Mesothelial cell of epicardium (in vitro differentiated cells): ENCODE measurements at regions not wholly inside any gene's neighbourhood (a gene's known extent, or its start where the extent isn't known, plus 50 kb on each side); places are given as distances from the start of the nearest gene placed in this dataset.

Source experiments
- DNase-seq, 2 experiments: peaks; one replicate each; pipeline ENCODE4 v3.0.0; 2021; ENCODE audit warnings: low spot score in 2 of 2; ENCODE audit not compliant: unreplicated experiment in 2 of 2
- H3K27ac Mint-ChIP-seq: 2 replicates; pipeline ENCODE4 v1.8.0; 2021; ENCODE audit warnings: mixed read lengths
- H3K27me3 Mint-ChIP-seq: 2 replicates; pipeline ENCODE4 v1.8.0; 2021; ENCODE audit warnings: low read depth, mixed read lengths
- H3K36me3 Mint-ChIP-seq: 2 replicates; pipeline ENCODE4 v1.8.0; 2021; ENCODE audit warnings: mixed read lengths
- H3K4me1 Mint-ChIP-seq: 2 replicates; pipeline ENCODE4 v1.8.0; 2021; ENCODE audit warnings: mixed read lengths
- H3K4me3 Mint-ChIP-seq: 2 replicates; pipeline ENCODE4 v1.8.0; 2021; ENCODE audit warnings: mild to moderate bottlenecking, moderate library complexity, mixed read lengths
- H3K9me3 Mint-ChIP-seq: 2 replicates; pipeline ENCODE4 v1.8.0; 2021; ENCODE audit warnings: mixed read lengths
- CTCF ChIP-seq: fragments of 200-600 bp; sonication (generic); IDR thresholded peaks from one replicate; pipeline ENCODE4 v1.5.0; 2021; ENCODE audit warnings: antibody characterized with exemption; ENCODE audit not compliant: unreplicated experiment

- no peaks in the 10 kb centered on the region for H3K4me1 Mint-ChIP-seq
- no peaks in the 10 kb centered on the region for H3K36me3 Mint-ChIP-seq
- DNase-seq = no peak
- H3K27me3 Mint-ChIP-seq = peaks cover 19% of the 10 kb centered on the region
- no peak overlapping the region for H3K27ac Mint-ChIP-seq
- no peak for TF ChIP-seq CTCF
- peaks cover 4% of the 10 kb centered on the region for H3K9me3 Mint-ChIP-seq
- H3K4me3 Mint-ChIP-seq = no peak overlapping the region
Measured at GRCh38 chr5:3489239-3489843, 106.3 kb upstream of the IRX1 start.

GRCh38 chr5:3484836-3485235, 110.8 kb upstream of the IRX1 start:
- DNase-seq = no peak
- Mint-ChIP-seq H3K4me3 (no peak overlapping the region), H3K36me3 (no peaks in the 10 kb centered on the region), H3K27me3 (peaks cover 18% of the 10 kb centered on the region), H3K27ac (no peak overlapping the region), H3K4me1 (no peaks in the 10 kb centered on the region), H3K9me3 (no peaks in the 10 kb centered on the region)
- TF ChIP-seq CTCF = no peak

- peaks cover 3% of the 10 kb centered on the region for H3K27me3 Mint-ChIP-seq
- TF ChIP-seq CTCF = no peak
- H3K36me3 Mint-ChIP-seq = no peaks in the 10 kb centered on the region
- H3K4me1 Mint-ChIP-seq = no peaks in the 10 kb centered on the region
- H3K27ac Mint-ChIP-seq = no peak overlapping the region
- no peak for DNase-seq
- H3K4me3 Mint-ChIP-seq = no peak overlapping the region
- no peaks in the 10 kb centered on the region for H3K9me3 Mint-ChIP-seq
Measured at GRCh38 chr5:3481175-3481574, 114.5 kb upstream of the IRX1 start.

- H3K27me3 Mint-ChIP-seq = peaks cover 2% of the 10 kb centered on the region
- TF ChIP-seq CTCF = no peak
- DNase-seq = no peak
- peaks cover 5% of the 10 kb centered on the region for H3K9me3 Mint-ChIP-seq
- H3K4me1 Mint-ChIP-seq = no peaks in the 10 kb centered on the region
- H3K4me3 Mint-ChIP-seq = no peak overlapping the region
- H3K36me3 Mint-ChIP-seq = no peaks in the 10 kb centered on the region
- no peak overlapping the region for H3K27ac Mint-ChIP-seq
Measured at GRCh38 chr5:3475674-3476073, 120.0 kb upstream of the IRX1 start.

GRCh38 chr5:3466392-3466791, 129.2 kb upstream of the IRX1 start:
- DNase-seq = no peak
- Mint-ChIP-seq H3K9me3 (peaks cover 11% of the 10 kb centered on the region), H3K36me3 (no peaks in the 10 kb centered on the region), H3K4me3 (no peak overlapping the region), H3K4me1 (no peaks in the 10 kb centered on the region), H3K27me3 (peaks cover under 1% of the 10 kb centered on the region), H3K27ac (no peak overlapping the region)
- TF ChIP-seq CTCF = no peak

- peaks cover 8% of the 10 kb centered on the region for H3K4me1 Mint-ChIP-seq
- H3K27me3 Mint-ChIP-seq = peaks cover 3% of the 10 kb centered on the region
- no peak for DNase-seq
- H3K4me3 Mint-ChIP-seq = no peak overlapping the region
- H3K9me3 Mint-ChIP-seq = no peaks in the 10 kb centered on the region
- no peak for TF ChIP-seq CTCF
- no peaks in the 10 kb centered on the region for H3K36me3 Mint-ChIP-seq
- H3K27ac Mint-ChIP-seq = no peak overlapping the region
Measured at GRCh38 chr5:3460416-3460815, 135.2 kb upstream of the IRX1 start.
